ENCODE measurements at regions not wholly inside any gene's neighbourhood (a gene's known extent, or its start where the extent isn't known, plus 50 kb on each side); places are given as distances from the start of the nearest gene placed in this dataset.

DNA sequence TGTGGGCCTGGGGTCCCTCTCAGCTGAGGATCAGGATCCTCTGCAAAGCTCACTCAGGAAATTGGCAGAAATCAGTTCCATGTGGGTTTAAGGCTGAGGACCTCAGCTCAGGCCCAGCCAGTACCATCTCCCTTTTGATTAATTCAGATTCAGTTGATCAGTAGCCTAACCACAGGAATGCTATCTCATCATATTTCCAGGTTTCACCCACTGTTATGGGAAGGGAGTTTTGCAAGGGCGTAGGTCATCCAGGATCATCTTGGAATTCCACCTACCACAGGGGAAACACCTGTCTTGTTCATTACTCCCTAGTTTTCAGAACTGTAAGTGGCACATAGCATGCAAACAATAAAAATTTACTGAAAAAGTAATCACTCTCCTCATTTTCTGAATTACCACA is 399.5 kb upstream of the CNTN3 start:
- Mint-ChIP-seq H3K4me1 (peaks cover 5% of the 10 kb centered on the region), H3K27ac (no peak overlapping the region), H3K36me3 (ENCODE audit: low read depth) (no peaks in the 10 kb centered on the region), H3K27me3 (ENCODE audit: low read depth) (no peaks in the 10 kb centered on the region), H3K4me3 (no peak overlapping the region), H3K9me3 (no peaks in the 10 kb centered on the region)
- TF ChIP-seq, protein P1, sequence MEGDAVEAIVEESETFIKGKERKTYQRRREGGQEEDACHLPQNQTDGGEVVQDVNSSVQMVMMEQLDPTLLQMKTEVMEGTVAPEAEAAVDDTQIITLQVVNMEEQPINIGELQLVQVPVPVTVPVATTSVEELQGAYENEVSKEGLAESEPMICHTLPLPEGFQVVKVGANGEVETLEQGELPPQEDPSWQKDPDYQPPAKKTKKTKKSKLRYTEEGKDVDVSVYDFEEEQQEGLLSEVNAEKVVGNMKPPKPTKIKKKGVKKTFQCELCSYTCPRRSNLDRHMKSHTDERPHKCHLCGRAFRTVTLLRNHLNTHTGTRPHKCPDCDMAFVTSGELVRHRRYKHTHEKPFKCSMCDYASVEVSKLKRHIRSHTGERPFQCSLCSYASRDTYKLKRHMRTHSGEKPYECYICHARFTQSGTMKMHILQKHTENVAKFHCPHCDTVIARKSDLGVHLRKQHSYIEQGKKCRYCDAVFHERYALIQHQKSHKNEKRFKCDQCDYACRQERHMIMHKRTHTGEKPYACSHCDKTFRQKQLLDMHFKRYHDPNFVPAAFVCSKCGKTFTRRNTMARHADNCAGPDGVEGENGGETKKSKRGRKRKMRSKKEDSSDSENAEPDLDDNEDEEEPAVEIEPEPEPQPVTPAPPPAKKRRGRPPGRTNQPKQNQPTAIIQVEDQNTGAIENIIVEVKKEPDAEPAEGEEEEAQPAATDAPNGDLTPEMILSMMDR (IDR thresholded peaks at IDR 0.05; ENCODE audit: unreplicated experiment in 3 of 3): no peak

DNA sequence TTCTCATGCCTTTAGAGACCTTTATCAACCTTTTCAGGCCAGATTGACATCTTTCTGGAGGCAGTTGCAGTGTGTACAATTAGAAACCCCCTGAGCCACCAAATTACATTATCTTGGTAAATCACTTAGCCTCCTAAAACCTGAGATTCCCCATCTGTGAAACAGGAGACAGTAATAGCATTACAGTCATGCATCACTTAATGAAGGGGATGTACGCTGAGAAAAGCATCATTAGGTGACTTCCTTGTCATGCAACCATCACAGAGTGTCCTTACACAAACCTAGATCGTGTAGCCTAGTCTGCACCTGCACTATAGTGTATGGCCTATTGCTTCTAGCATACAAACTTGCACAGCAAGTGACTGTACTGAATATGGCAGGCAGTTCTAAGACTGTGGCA is 400.8 kb upstream of the CNTN3 start:
- no peak overlapping the region for H3K27ac Mint-ChIP-seq
- peaks cover 5% of the 10 kb centered on the region for H3K4me1 Mint-ChIP-seq
- H3K27me3 Mint-ChIP-seq (ENCODE audit: low read depth): peaks cover 4% of the 10 kb centered on the region
- TF ChIP-seq, protein P1 (IDR thresholded peaks at IDR 0.05; ENCODE audit: unreplicated experiment in 3 of 3): no peak
- no peaks in the 10 kb centered on the region for H3K9me3 Mint-ChIP-seq
- no peaks in the 10 kb centered on the region for H3K36me3 Mint-ChIP-seq (ENCODE audit: low read depth)
- no peak overlapping the region for H3K4me3 Mint-ChIP-seq

DNA sequence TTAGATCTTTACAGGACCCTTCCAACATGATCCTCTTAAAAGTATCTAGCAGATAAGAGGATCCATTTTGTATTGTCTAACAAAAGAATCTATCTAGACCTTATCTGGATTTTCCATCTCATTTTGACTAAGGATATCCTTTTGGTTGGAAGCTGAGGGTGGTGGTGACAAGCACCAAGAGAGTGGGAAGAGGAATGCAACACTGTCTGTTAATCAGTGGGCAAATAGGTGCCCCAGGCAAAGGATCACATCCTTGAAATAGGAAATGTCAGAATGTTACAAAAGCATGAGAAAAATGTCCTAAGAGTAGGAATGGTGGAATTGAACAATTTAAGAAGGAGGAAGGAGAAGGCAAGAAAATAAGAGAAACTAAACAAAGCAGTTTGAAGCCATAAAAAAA is 420.7 kb upstream of the CNTN3 start:
- no peak overlapping the region for H3K4me3 Mint-ChIP-seq
- H3K4me1 Mint-ChIP-seq: no peaks in the 10 kb centered on the region
- peaks cover 27% of the 10 kb centered on the region for H3K27me3 Mint-ChIP-seq (ENCODE audit: low read depth)
- TF ChIP-seq, protein P1 (IDR thresholded peaks at IDR 0.05; ENCODE audit: unreplicated experiment in 3 of 3): no peak
- no peaks in the 10 kb centered on the region for H3K36me3 Mint-ChIP-seq (ENCODE audit: low read depth)
- no peak overlapping the region for H3K27ac Mint-ChIP-seq
- H3K9me3 Mint-ChIP-seq: peaks cover 4% of the 10 kb centered on the region

DNA sequence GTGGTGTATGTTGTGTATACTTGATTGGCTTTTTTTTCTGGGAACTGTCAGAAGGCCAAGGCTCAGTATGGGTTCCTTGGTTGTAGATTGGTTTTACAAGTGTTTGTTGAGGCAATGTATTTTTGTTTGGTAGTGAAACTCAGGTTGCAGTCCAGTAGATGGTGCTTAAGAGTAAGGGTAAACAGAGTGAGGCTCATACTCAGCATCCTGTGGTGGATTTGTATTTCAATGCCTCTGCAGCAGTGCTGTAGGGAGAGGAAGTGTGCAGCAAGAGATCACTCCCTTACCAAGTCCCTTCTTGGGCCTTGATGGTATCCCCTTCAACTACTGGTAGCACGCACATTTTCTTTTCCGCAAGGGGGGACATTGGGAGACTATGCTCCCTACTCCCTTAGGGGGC is 428.5 kb upstream of the CNTN3 start:
- H3K36me3 Mint-ChIP-seq (ENCODE audit: low read depth): no peaks in the 10 kb centered on the region
- TF ChIP-seq, protein P1 (IDR thresholded peaks at IDR 0.05; ENCODE audit: unreplicated experiment in 3 of 3): no peak
- H3K27me3 Mint-ChIP-seq (ENCODE audit: low read depth): peaks cover 20% of the 10 kb centered on the region
- H3K27ac Mint-ChIP-seq: no peak overlapping the region
- no peak overlapping the region for H3K4me3 Mint-ChIP-seq
- peaks cover 14% of the 10 kb centered on the region for H3K9me3 Mint-ChIP-seq
- no peaks in the 10 kb centered on the region for H3K4me1 Mint-ChIP-seq

DNA sequence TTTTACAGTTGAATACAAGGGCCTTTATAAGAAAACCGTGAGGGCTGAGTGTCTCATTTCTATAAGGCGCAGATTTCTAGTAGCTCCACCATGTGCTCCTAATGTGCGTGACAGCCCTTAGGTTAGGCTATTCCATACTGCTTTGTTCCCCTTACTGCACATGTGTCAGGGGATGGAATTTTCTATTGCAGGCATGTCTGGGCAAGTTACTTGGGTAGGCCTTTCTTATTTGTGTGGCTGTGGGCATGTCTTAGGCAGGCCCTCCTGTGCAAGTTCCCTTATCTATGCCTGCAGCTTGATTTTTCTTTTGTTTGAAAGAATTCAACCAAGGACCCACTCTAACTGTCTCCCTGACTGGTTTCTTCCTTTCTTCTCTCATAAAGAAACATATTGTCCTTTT is 434.2 kb upstream of the CNTN3 start:
- TF ChIP-seq, protein P1 (IDR thresholded peaks at IDR 0.05; ENCODE audit: unreplicated experiment in 3 of 3): no peak
- Mint-ChIP-seq H3K27ac (no peak overlapping the region), H3K4me3 (no peak overlapping the region), H3K4me1 (no peaks in the 10 kb centered on the region), H3K9me3 (peaks cover 6% of the 10 kb centered on the region), H3K36me3 (ENCODE audit: low read depth) (no peaks in the 10 kb centered on the region), H3K27me3 (ENCODE audit: low read depth) (no peaks in the 10 kb centered on the region)

DNA sequence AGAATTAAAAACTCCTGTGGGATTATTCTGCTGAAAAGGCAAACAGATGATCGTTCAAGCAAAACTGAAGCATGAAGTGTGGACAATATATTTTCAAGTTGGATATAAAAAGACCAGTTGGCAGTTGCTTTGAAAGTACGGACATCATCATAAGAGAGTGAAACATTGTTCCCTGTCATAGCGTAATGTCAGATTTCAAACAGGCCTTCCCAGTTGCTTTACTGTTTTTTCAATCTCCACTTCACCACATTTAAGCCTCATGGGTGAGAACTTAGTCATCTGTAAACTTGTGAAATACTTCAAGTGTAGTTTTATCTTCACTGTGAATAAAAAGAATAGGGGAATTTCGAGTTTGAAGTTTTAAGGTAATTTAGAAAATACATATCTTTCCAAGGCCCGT is 435.1 kb upstream of the CNTN3 start:
- Mint-ChIP-seq H3K4me3 (no peak overlapping the region), H3K27ac (no peak overlapping the region), H3K9me3 (peaks cover 6% of the 10 kb centered on the region), H3K27me3 (ENCODE audit: low read depth) (peaks cover 3% of the 10 kb centered on the region), H3K36me3 (ENCODE audit: low read depth) (no peaks in the 10 kb centered on the region), H3K4me1 (no peaks in the 10 kb centered on the region)
- TF ChIP-seq, protein P1 (IDR thresholded peaks at IDR 0.05; ENCODE audit: unreplicated experiment in 3 of 3): no peak
